ENCODE measurements at regions not wholly inside any gene's neighbourhood (a gene's known extent, or its start where the extent isn't known, plus 50 kb on each side); places are given as distances from the start of the nearest gene placed in this dataset.

- H3K9me3 ChIP-seq = no peaks in the 10 kb centered on the region
- ATAC-seq = no peak
- no peak overlapping the region for H3K27ac ChIP-seq
- WGBS, 2 donors = 49 to 64% methylated on average over 4 of the region's 4 CpGs
- H3K27me3 ChIP-seq = no peaks in the 10 kb centered on the region
- H3K4me1 ChIP-seq = no peaks in the 10 kb centered on the region
- no peak for DNase-seq
- H3K36me3 ChIP-seq (replicated peaks in 1 of 2; ENCODE audit: insufficient read depth in 1 of 2, low read depth in 2 of 2) = no peaks in the 10 kb centered on the region
- TF ChIP-seq, protein P1, sequence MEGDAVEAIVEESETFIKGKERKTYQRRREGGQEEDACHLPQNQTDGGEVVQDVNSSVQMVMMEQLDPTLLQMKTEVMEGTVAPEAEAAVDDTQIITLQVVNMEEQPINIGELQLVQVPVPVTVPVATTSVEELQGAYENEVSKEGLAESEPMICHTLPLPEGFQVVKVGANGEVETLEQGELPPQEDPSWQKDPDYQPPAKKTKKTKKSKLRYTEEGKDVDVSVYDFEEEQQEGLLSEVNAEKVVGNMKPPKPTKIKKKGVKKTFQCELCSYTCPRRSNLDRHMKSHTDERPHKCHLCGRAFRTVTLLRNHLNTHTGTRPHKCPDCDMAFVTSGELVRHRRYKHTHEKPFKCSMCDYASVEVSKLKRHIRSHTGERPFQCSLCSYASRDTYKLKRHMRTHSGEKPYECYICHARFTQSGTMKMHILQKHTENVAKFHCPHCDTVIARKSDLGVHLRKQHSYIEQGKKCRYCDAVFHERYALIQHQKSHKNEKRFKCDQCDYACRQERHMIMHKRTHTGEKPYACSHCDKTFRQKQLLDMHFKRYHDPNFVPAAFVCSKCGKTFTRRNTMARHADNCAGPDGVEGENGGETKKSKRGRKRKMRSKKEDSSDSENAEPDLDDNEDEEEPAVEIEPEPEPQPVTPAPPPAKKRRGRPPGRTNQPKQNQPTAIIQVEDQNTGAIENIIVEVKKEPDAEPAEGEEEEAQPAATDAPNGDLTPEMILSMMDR (IDR thresholded peaks at IDR 0.05) = no peak
- TF ChIP-seq POLR2A (IDR thresholded peaks at IDR 0.05) = no peak
- H3K4me3 ChIP-seq = no peak overlapping the region
- intact Hi-C loops (cut with DNase I) = no loop called here
Observed at GRCh38 chr2:67881816-67882215, 181.0 kb downstream of the C1D start.

DNA sequence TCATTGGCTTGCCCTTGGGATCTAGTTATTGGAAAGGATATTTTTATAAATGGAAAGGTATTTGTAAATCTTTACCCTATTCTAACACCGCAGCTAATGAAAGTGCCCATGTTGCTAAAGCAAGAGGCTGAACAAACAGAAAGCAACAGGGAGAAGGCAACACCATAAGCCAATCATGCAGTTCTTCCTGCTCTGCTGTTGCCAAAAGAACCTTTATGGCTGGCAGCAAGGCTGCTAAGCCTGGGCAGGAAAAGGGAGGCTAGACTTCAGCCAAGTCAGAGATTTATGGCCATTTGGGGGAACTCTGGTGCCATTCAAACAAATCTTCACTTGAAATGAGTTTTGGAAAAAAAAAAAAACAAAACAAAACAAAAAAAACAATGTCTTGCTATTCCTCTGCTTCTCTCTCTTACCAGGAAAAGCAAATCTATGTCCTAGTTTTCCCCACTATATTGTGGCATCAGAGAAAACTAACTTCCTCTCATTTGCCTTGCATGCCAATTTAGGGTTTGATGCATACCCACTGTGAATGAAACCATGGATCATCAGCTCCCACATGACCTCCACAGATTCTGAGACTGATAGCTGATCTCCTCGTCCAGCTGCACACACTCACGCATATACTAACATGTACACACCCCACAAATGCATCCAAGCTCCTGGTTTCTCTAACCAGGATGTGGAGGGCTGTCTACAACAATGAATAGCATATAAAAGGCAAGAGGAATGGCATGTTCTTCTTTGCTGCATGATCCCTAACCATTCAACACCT lies 179.3 kb downstream of the C1D start:
- WGBS, 2 donors = 48 to 61% methylated on average over 3 of the region's 3 CpGs
- intact Hi-C loops (cut with DNase I) = no loop called here
- Histone ChIP-seq H3K36me3 (replicated peaks in 1 of 2; ENCODE audit: insufficient read depth in 1 of 2, low read depth in 2 of 2) (no peaks in the 10 kb centered on the region), H3K27me3 (no peaks in the 10 kb centered on the region), H3K4me1 (no peaks in the 10 kb centered on the region), H3K27ac (no peak overlapping the region), H3K4me3 (no peak overlapping the region), H3K9me3 (no peaks in the 10 kb centered on the region)
- no peak for DNase-seq
- no peak for TF ChIP-seq POLR2A (IDR thresholded peaks at IDR 0.05)
- TF ChIP-seq, protein P1 (IDR thresholded peaks at IDR 0.05) = no peak
- ATAC-seq = no peak

- intact Hi-C loops (cut with DNase I) = no loop called here
- no peaks in the 10 kb centered on the region for H3K9me3 ChIP-seq
- no peak overlapping the region for H3K27ac ChIP-seq
- no peaks in the 10 kb centered on the region for H3K36me3 ChIP-seq (replicated peaks in 1 of 2; ENCODE audit: insufficient read depth in 1 of 2, low read depth in 2 of 2)
- H3K4me1 ChIP-seq = no peaks in the 10 kb centered on the region
- H3K27me3 ChIP-seq = no peaks in the 10 kb centered on the region
- DNase-seq (no peak), ATAC-seq (no peak)
- no peak for TF ChIP-seq POLR2A (IDR thresholded peaks at IDR 0.05)
- TF ChIP-seq, protein P1 (IDR thresholded peaks at IDR 0.05) = no peak
- no peak overlapping the region for H3K4me3 ChIP-seq
Observed at GRCh38 chr2:67888351-67889005, 174.3 kb downstream of the C1D start.

DNA sequence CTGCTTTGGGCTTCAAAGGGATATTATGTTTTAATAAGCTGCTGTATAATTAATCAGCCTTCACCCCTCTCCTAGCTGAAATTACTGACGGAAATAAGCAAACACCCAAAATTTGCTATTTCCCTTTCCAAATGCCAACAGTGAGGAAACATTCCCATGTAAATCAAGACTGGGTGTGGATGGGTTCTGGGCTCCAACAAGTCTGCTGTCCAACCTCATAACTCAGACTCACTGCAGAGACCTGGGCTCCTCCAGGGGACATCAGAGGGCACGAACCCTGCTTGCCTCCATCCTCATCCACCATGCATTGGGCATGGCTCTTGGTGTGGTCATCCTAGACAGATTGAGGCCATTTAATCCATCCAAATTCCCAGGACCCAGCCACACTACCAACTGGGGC lies 173.7 kb downstream of the C1D start:
- DNase-seq = no peak
- 95 to 96% methylated on average over 2 of the region's 2 CpGs for WGBS, 2 donors

More for the DNA sequence above, 173.7 kb downstream of the C1D start:
- no peaks in the 10 kb centered on the region for H3K9me3 ChIP-seq
- no peaks in the 10 kb centered on the region for H3K27me3 ChIP-seq
- ATAC-seq = no peak
- intact Hi-C loops (cut with DNase I) = no loop called here
- TF ChIP-seq, protein P1 (IDR thresholded peaks at IDR 0.05) = no peak
- no peak for TF ChIP-seq POLR2A (IDR thresholded peaks at IDR 0.05)
- no peaks in the 10 kb centered on the region for H3K36me3 ChIP-seq (replicated peaks in 1 of 2; ENCODE audit: insufficient read depth in 1 of 2, low read depth in 2 of 2)
- H3K27ac ChIP-seq = no peak overlapping the region
- H3K4me3 ChIP-seq = no peak overlapping the region
- no peaks in the 10 kb centered on the region for H3K4me1 ChIP-seq

Measured in body of pancreas (tissue), 4 donors.